ENCODE measurements at regions not wholly inside any gene's neighbourhood (a gene's known extent, or its start where the extent isn't known, plus 50 kb on each side); places are given as distances from the start of the nearest gene placed in this dataset.

- TF ChIP-seq EP300 (IDR thresholded peaks at IDR 0.05; ENCODE audit: borderline replicate concordance) (no peak), EGR1 (IDR thresholded peaks at IDR 0.05) (no peak), FOXM1 (IDR thresholded peaks at IDR 0.05; ENCODE audit: borderline replicate concordance, low read depth) (no peak), TAF1 (IDR thresholded peaks at IDR 0.05; ENCODE audit: low read depth) (no peak), REST (IDR thresholded peaks at IDR 0.05; ENCODE audit: low read depth) (no peak), CREB1 (IDR thresholded peaks at IDR 0.05; ENCODE audit: low read depth) (no peak), MAX (IDR thresholded peaks at IDR 0.05) (no peak), TEAD4 (IDR thresholded peaks at IDR 0.05) (no peak), RAD21 (IDR thresholded peaks at IDR 0.05; ENCODE audit: low read depth) (no peak), NFIC (IDR thresholded peaks at IDR 0.05) (no peak), ZBTB7A (IDR thresholded peaks at IDR 0.05; ENCODE audit: low read depth) (no peak), CEBPB (IDR thresholded peaks at IDR 0.05) (no peak)
Observed at GRCh38 chr7:13031468-13031867, 344.0 kb downstream of the ARL4A start.
